ENCODE measurements at regions not wholly inside any gene's neighbourhood (a gene's known extent, or its start where the extent isn't known, plus 50 kb on each side); places are given as distances from the start of the nearest gene placed in this dataset.

GRCh38 chr3:27661797-27662196 lies 60.3 kb downstream of the EOMES start:
- no peak overlapping the region for H3K4me2 ChIP-seq (ENCODE audit: low read length)
- TF ChIP-seq CTCF (IDR thresholded peaks at IDR 0.05) = no peak
- H3K4me3 ChIP-seq (ENCODE audit: low read depth, low read length) = no peak overlapping the region
- no peaks in the 10 kb centered on the region for H3K9me3 ChIP-seq (ENCODE audit: control insufficient read depth, low read length)
- no peak overlapping the region for H3K27ac ChIP-seq
- no peaks in the 10 kb centered on the region for H3K36me3 ChIP-seq (ENCODE audit: control insufficient read depth, insufficient read depth, low read length)
- no peaks in the 10 kb centered on the region for H3K4me1 ChIP-seq
- no peaks in the 10 kb centered on the region for H3K27me3 ChIP-seq (ENCODE audit: control insufficient read depth, insufficient read depth, low read length)
- no peaks in the 10 kb centered on the region for H3K79me2 ChIP-seq
- no peak overlapping the region for H2AFZ ChIP-seq
- H3K9ac ChIP-seq = no peak overlapping the region

GRCh38 chr3:27659279-27660021 lies 62.7 kb downstream of the EOMES start:
- no peaks in the 10 kb centered on the region for H3K36me3 ChIP-seq (ENCODE audit: control insufficient read depth, insufficient read depth, low read length)
- no peak overlapping the region for H3K27ac ChIP-seq
- no peaks in the 10 kb centered on the region for H3K79me2 ChIP-seq
- H3K4me1 ChIP-seq = no peaks in the 10 kb centered on the region
- H3K27me3 ChIP-seq (ENCODE audit: control insufficient read depth, insufficient read depth, low read length) = no peaks in the 10 kb centered on the region
- no peak overlapping the region for H3K9ac ChIP-seq
- no peak overlapping the region for H3K4me3 ChIP-seq (ENCODE audit: low read depth, low read length)
- TF ChIP-seq CTCF (IDR thresholded peaks at IDR 0.05) = peak; percentile 83
- H2AFZ ChIP-seq = no peak overlapping the region
- no peak overlapping the region for H3K4me2 ChIP-seq (ENCODE audit: low read length)
- H3K9me3 ChIP-seq (ENCODE audit: control insufficient read depth, low read length) = no peaks in the 10 kb centered on the region

GRCh38 chr3:27658741-27659140 lies 63.4 kb downstream of the EOMES start:
- H3K9ac ChIP-seq = no peak overlapping the region
- H3K4me2 ChIP-seq (ENCODE audit: low read length) = no peak overlapping the region
- no peak overlapping the region for H3K4me3 ChIP-seq (ENCODE audit: low read depth, low read length)
- H3K36me3 ChIP-seq (ENCODE audit: control insufficient read depth, insufficient read depth, low read length) = no peaks in the 10 kb centered on the region
- TF ChIP-seq CTCF (IDR thresholded peaks at IDR 0.05) = no peak
- H3K4me1 ChIP-seq = no peaks in the 10 kb centered on the region
- no peaks in the 10 kb centered on the region for H3K79me2 ChIP-seq
- H3K27ac ChIP-seq = no peak overlapping the region
- no peak overlapping the region for H2AFZ ChIP-seq
- no peaks in the 10 kb centered on the region for H3K27me3 ChIP-seq (ENCODE audit: control insufficient read depth, insufficient read depth, low read length)
- H3K9me3 ChIP-seq (ENCODE audit: control insufficient read depth, low read length) = no peaks in the 10 kb centered on the region

GRCh38 chr3:27657871-27658270 lies 64.3 kb downstream of the EOMES start:
- H3K27ac ChIP-seq = no peak overlapping the region
- H3K27me3 ChIP-seq (ENCODE audit: control insufficient read depth, insufficient read depth, low read length) = no peaks in the 10 kb centered on the region
- H3K9me3 ChIP-seq (ENCODE audit: control insufficient read depth, low read length) = no peaks in the 10 kb centered on the region
- no peaks in the 10 kb centered on the region for H3K4me1 ChIP-seq
- TF ChIP-seq CTCF (IDR thresholded peaks at IDR 0.05) = no peak
- no peak overlapping the region for H3K9ac ChIP-seq
- no peaks in the 10 kb centered on the region for H3K79me2 ChIP-seq
- no peaks in the 10 kb centered on the region for H3K36me3 ChIP-seq (ENCODE audit: control insufficient read depth, insufficient read depth, low read length)
- no peak overlapping the region for H3K4me3 ChIP-seq (ENCODE audit: low read depth, low read length)
- H2AFZ ChIP-seq = no peak overlapping the region
- no peak overlapping the region for H3K4me2 ChIP-seq (ENCODE audit: low read length)

- Histone ChIP-seq H3K4me1 (no peaks in the 10 kb centered on the region), H3K9me3 (ENCODE audit: control insufficient read depth, low read length) (no peaks in the 10 kb centered on the region), H3K9ac (no peak overlapping the region)
Observed at GRCh38 chr3:27657404-27657803, 64.7 kb downstream of the EOMES start.

More at GRCh38 chr3:27657404-27657803, 64.7 kb downstream of the EOMES start:
- no peak overlapping the region for H2AFZ ChIP-seq
- no peak for TF ChIP-seq CTCF (IDR thresholded peaks at IDR 0.05)
- H3K4me3 ChIP-seq (ENCODE audit: low read depth, low read length) = no peak overlapping the region
- no peaks in the 10 kb centered on the region for H3K27me3 ChIP-seq (ENCODE audit: control insufficient read depth, insufficient read depth, low read length)
- no peak overlapping the region for H3K4me2 ChIP-seq (ENCODE audit: low read length)
- no peak overlapping the region for H3K27ac ChIP-seq
- H3K36me3 ChIP-seq (ENCODE audit: control insufficient read depth, insufficient read depth, low read length) = no peaks in the 10 kb centered on the region
- H3K79me2 ChIP-seq = no peaks in the 10 kb centered on the region

All from parathyroid adenoma (tissue), 2 donors.